Esophagus muscularis mucosa (tissue), 4 donors: ENCODE measurements at regions not wholly inside any gene's neighbourhood (a gene's known extent, or its start where the extent isn't known, plus 50 kb on each side); places are given as distances from the start of the nearest gene placed in this dataset.

Experiments used
- DNase-seq: peaks from one replicate; pipeline ENCODE4 v3.0.0-alpha.2; 2017; ENCODE audit errors: extremely low spot score
- H3K27ac ChIP-seq, 4 donors: fragments of 200-600 bp; sonication (generic); replicated peaks in 1 of 4; 1 replicate in 3 of 4; 2 replicates in 1 of 4; pipeline ENCODE4 v1.5.1; 2016 to 2019; ENCODE audit warnings: mild to moderate bottlenecking in 1 of 4
- H3K27me3 ChIP-seq, 4 donors: fragments of 200-600 bp; sonication (generic); one replicate each; pipeline versions ENCODE4 v1.5.1 to v1.6.0; 2016 to 2019
- H3K36me3 ChIP-seq, 4 donors: fragments of 200-600 bp; sonication (generic); one replicate each; pipeline ENCODE4 v1.5.1; 2016 to 2019
- H3K4me1 ChIP-seq, 4 donors: fragments of 200-600 bp; sonication (generic); one replicate each; pipeline ENCODE4 v1.5.1; 2016 to 2019
- H3K4me3 ChIP-seq, 4 donors: fragments of 200-600 bp; sonication (generic); 1 replicate in 2 of 4; 2 replicates in 2 of 4; pipeline ENCODE4 v1.5.1; 2016 to 2019; ENCODE audit warnings: mild to moderate bottlenecking in 4 of 4, moderate library complexity in 1 of 4
- H3K9me3 ChIP-seq, 4 donors: fragments of 200-600 bp; sonication (generic); 1 replicate in 3 of 4; 2 replicates in 1 of 4; pipeline ENCODE4 v1.5.1; 2016 to 2019
- EP300 ChIP-seq: sonication (generic); formaldehyde crosslinking; IDR thresholded peaks from one replicate; pipeline ENCODE4 v1.6.1; 2017; ENCODE audit warnings: antibody characterized with exemption
- POLR2A ChIP-seq: fragments of 450-650 bp; IDR thresholded peaks from one replicate; pipeline ENCODE4 v1.6.1; 2017; ENCODE audit warnings: antibody characterized with exemption, moderate library complexity, mild to moderate bottlenecking, low read depth
- POLR2AphosphoS5 ChIP-seq, 2 donors: sonication (generic); formaldehyde crosslinking; IDR thresholded peaks; one replicate each; pipeline ENCODE4 v1.6.1; 2017; ENCODE audit warnings: antibody characterized with exemption in 2 of 2
- whole genome bisulfite sequencing: methylation state at CpG from one replicate; pipeline ENCODE4 v1.1.5; 2018; 5-methylcytosine and 5-hydroxymethylcytosine counted together
- intact Hi-C: fragments of 100-400 bp; cut with DNase I; formaldehyde crosslinking; loops from one replicate; pipeline ENCODE4 v1.15.1; 2023
- TF ChIP-seq, protein P1 (sequence below), 3 experiments: fragments of 200-600 bp in 2 of 3; fragments of 450-650 bp in 1 of 3; sonication (generic) in 2 of 3; IDR thresholded peaks; one replicate each; pipeline ENCODE4 v1.5.1; 2017 to 2019; ENCODE audit warnings: antibody characterized with exemption in 3 of 3, mild to moderate bottlenecking in 2 of 3, moderate library complexity in 1 of 3

DNA sequence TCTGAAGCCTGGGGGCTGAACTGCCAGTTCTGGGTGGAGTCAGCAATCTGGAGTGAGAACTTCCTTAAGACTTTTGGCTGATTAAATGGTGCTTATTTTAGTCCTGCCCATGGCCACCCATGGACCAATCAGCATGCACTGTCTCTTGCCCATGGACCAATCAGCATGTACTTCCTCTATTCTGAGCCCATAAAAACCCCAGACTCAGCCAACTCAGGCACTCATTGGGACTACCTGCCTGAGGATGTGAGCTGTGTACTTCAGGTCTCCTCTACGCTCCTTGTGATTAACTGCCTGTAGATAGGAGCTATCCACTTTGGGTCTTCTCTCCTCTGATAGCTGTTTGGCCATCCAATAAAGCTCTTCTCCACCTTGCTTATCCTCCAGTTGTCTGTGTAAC is 342.3 kb upstream of the CCDC179 start:
- intact Hi-C loops = no loop called here
- Histone ChIP-seq H3K9me3 (no peaks in the 10 kb centered on the region), H3K4me1 (no peaks in the 10 kb centered on the region), H3K36me3 (no peaks in the 10 kb centered on the region), H3K27ac (no peak overlapping the region), H3K27me3 (no peaks in the 10 kb centered on the region), H3K4me3 (no peak overlapping the region)
- WGBS = 100% methylated on average over 1 of the region's 1 CpG
- DNase-seq = no peak
- TF ChIP-seq POLR2AphosphoS5 (IDR thresholded peaks at IDR 0.05) (no peak), POLR2A (no peak), EP300 (no peak)
- TF ChIP-seq, protein P1, sequence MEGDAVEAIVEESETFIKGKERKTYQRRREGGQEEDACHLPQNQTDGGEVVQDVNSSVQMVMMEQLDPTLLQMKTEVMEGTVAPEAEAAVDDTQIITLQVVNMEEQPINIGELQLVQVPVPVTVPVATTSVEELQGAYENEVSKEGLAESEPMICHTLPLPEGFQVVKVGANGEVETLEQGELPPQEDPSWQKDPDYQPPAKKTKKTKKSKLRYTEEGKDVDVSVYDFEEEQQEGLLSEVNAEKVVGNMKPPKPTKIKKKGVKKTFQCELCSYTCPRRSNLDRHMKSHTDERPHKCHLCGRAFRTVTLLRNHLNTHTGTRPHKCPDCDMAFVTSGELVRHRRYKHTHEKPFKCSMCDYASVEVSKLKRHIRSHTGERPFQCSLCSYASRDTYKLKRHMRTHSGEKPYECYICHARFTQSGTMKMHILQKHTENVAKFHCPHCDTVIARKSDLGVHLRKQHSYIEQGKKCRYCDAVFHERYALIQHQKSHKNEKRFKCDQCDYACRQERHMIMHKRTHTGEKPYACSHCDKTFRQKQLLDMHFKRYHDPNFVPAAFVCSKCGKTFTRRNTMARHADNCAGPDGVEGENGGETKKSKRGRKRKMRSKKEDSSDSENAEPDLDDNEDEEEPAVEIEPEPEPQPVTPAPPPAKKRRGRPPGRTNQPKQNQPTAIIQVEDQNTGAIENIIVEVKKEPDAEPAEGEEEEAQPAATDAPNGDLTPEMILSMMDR (IDR thresholded peaks at IDR 0.05) = no peak

DNA sequence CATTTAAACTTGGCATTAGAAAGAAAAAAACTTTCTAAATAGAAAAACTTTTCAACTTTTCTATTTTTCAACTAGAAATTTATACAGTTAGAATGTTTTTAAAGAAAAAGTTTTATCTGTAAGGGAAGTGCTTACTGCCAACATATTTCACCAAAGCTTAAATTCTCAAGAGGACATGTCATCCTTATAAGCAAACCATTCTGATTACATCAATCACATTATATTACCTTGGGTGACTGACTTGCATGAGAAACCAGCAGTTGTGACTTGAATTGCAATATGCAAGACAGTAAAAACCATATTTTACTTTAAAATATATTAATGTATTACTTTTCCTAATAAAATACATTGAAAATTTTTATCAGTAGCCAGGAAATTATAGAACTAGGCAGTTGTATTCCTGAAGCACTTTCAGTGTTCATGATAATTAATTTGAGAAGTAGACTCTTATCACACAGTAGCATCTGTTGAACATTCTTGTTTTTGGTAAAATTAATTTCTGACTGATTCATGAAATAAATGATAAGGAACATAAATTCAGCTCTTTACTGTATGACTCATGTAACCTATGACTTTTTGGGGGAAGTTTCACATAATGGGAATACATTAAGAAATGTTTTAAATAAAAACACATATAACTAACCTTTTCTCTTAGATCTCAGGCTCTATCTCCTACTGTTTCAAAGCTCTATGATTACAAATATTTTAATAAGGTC is 345.0 kb upstream of the CCDC179 start:
- no peak overlapping the region for H3K27ac ChIP-seq
- intact Hi-C loops = no loop called here
- H3K27me3 ChIP-seq = no peaks in the 10 kb centered on the region
- TF ChIP-seq POLR2A (no peak), POLR2AphosphoS5 (IDR thresholded peaks at IDR 0.05) (no peak), EP300 (no peak)
- TF ChIP-seq, protein P1 (IDR thresholded peaks at IDR 0.05) = no peak
- no peaks in the 10 kb centered on the region for H3K4me1 ChIP-seq
- H3K4me3 ChIP-seq = no peak overlapping the region
- H3K9me3 ChIP-seq = no peaks in the 10 kb centered on the region
- DNase-seq = no peak
- no peaks in the 10 kb centered on the region for H3K36me3 ChIP-seq

DNA sequence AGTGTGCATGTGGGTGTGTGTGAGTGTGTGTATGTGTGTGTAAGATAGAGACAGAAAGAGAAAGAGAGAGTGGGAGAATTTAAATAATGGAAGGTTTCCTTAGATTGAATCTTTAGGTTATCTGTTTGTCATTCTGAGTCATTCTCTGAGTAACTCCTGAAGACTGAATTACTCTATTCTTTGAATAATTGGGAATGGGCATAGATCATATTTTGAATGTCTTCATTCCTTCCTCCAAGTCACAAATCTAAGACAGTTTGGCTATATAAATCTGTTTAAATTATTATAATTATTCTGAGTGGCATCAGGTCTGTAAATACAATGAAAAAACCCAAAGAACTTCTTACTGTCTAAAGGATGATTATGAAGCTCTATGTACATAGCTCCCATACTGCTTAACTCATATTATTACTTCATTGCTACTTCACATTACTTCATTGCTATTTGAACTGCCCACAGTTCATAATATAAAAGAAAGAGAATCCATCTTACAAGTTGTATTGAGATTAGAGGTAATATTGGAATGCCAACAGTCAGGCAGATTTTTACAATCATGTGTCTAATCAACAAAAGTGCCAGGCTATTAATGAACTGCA is 346.6 kb upstream of the CCDC179 start:
- Histone ChIP-seq H3K9me3 (no peaks in the 10 kb centered on the region), H3K27ac (no peak overlapping the region), H3K27me3 (no peaks in the 10 kb centered on the region), H3K36me3 (no peaks in the 10 kb centered on the region), H3K4me3 (no peak overlapping the region), H3K4me1 (no peaks in the 10 kb centered on the region)
- TF ChIP-seq POLR2AphosphoS5 (IDR thresholded peaks at IDR 0.05) = no peak
- no peak for TF ChIP-seq POLR2A
- TF ChIP-seq, protein P1 (IDR thresholded peaks at IDR 0.05) = no peak
- no peak for TF ChIP-seq EP300
- intact Hi-C loops = no loop called here
- no peak for DNase-seq

DNA sequence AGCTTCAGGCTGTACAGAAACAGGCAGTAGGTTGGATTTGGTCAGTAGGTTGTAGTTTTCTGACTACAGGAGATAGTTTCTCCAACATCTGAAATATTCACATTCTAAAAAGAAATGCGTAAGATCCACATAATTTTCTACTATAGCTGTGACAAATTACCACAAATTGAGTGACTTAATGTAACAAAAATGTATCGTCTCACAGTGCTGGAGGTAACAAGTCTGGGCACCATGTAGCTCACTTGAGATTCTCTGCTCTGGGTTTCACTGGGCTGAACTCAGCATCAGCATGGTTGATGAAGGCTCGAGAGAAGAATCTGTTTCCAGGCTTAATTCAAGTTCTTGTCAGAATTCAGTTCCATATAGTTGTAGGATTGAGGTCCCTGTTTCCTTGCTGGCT is 350.9 kb upstream of the CCDC179 start:
- DNase-seq = no peak
- intact Hi-C loops = no loop called here
- no peaks in the 10 kb centered on the region for H3K27me3 ChIP-seq
- no peak for TF ChIP-seq POLR2AphosphoS5 (IDR thresholded peaks at IDR 0.05)
- no peak for TF ChIP-seq POLR2A
- TF ChIP-seq, protein P1 (IDR thresholded peaks at IDR 0.05) = no peak
- no peak for TF ChIP-seq EP300
- no peaks in the 10 kb centered on the region for H3K36me3 ChIP-seq
- 84% methylated on average over 3 of the region's 3 CpGs for WGBS
- H3K4me3 ChIP-seq = no peak overlapping the region
- no peak overlapping the region for H3K27ac ChIP-seq
- H3K9me3 ChIP-seq = no peaks in the 10 kb centered on the region
- no peaks in the 10 kb centered on the region for H3K4me1 ChIP-seq

DNA sequence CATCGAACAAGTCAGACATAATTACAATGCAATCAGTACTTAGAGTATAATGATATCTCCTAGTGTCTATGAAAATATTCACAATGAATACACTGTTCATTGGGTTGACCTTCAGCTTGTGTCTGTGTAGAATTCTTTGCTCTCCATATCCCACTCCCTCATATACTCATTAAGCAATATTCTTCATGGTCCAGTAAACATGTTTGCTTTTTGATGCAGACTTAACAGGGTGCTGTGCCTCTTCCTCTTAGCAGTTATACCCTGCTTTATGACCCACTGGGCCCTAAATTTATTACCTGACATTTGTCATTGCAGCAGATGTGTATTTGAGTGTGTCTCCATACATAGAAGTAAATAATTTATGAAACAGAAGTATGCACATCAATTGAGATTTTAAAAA is 352.5 kb upstream of the CCDC179 start:
- H3K36me3 ChIP-seq = no peaks in the 10 kb centered on the region
- H3K4me3 ChIP-seq = no peak overlapping the region
- DNase-seq = no peak
- TF ChIP-seq POLR2A (no peak), EP300 (no peak), POLR2AphosphoS5 (IDR thresholded peaks at IDR 0.05) (no peak)
- TF ChIP-seq, protein P1 (IDR thresholded peaks at IDR 0.05) = no peak
- H3K27me3 ChIP-seq = no peaks in the 10 kb centered on the region
- intact Hi-C loops = no loop called here
- WGBS = 0% methylated on average over 1 of the region's 1 CpG
- H3K27ac ChIP-seq = no peak overlapping the region
- no peaks in the 10 kb centered on the region for H3K4me1 ChIP-seq
- no peaks in the 10 kb centered on the region for H3K9me3 ChIP-seq
